NCI-H146 (cell line): ENCODE measurements at regions not wholly inside any gene's neighbourhood (a gene's known extent, or its start where the extent isn't known, plus 50 kb on each side); places are given as distances from the start of the nearest gene placed in this dataset.

Experiments
- DNase-seq: peaks from one replicate; lab custom pipeline; 2025; lab: John Stamatoyannopoulos, UW

DNA sequence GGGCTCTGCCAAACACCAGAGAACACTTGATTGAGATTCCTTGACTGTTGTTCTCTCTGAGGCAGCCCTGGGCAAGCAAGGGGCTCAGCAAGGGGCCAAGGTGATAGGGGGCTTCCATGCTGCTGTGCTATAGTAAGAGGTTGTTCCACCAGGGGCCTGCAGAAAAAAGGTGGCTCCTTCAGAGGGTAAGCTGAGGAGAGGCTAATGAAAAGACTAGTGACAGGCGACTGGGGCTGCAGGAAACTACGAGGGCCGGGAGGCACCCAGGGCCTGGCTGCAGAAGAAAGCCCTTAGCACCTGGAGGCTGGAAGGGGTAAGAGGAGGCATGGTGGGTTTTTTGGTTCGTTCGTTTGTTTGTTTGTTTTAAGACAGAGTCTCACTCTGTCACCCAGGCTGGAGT is 88.0 kb upstream of the CTNNA1 start:
- no peak for DNase-seq

DNA sequence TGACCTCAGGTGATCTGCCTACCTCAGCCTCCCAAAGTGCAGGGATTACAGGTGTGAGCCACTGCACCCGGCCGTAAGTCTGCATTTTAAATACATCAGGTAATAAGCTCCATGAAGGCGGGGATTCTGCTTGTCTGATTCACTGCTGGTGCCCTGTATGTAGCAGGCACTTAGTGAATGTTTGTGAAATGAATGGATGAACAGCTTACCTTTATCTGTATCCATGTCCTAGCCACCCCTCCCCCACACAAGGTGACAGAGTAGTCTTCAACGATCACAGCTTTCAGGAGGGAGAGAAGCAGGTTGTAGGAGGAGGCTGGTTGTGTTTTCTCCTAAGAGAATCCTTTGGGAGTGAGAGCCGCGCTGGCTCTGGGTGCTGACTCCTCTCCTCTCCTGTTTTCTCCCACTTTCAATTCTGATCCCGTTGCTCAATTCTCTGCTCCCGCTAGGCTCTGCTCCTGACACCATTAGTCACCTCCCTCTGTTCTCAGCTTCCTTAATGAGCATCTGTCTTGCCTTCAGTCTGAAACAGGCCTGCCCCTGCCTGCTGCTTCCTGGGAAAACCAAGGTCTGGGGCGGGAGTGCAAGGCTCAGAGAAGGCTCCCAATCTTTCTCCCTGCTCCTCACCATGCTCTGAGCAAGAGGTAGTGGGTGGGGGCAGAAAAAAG is 88.8 kb upstream of the CTNNA1 start:
- DNase-seq: no peak

DNA sequence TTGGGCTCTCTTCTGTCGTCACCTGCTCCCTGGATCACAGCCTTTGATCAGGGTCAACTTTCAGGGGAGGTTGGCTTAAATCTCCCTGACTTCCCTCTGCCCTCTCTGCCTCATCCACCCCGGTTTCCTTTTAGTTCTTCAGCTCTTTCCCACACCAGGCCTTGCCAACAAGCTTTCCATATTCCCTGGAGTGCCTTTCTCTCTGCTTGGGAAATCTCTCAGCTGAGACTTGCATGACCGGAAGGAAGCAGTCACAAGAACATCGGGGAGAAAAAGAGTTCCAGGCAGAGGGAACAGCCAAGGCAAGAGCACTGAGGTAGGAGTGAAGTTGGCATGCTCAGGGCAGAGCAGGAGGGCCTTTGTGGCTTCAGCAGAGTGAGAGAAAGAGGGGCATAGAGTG is 88.4 kb upstream of the HSPA9 start:
- DNase-seq: no peak

DNA sequence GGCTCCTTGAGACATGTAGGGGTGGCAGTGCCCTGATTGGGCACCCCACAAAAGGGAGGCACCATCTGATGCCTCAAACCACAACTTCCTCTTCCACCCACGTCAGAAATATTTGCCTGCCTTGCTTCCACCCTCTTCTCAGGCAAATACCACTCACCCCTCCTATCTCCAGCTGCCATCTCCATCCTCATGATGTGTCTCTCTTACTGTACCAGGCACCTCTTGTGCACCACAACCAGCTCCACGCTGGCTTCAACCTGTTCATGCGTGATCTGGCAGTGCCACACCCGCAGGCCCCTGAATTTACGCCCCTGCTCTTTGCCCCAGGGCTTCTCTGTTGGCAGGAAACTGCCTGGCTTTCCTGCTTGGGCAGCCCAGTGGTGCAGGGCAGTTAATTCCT is 87.8 kb upstream of the HSPA9 start:
- DNase-seq: no peak

DNA sequence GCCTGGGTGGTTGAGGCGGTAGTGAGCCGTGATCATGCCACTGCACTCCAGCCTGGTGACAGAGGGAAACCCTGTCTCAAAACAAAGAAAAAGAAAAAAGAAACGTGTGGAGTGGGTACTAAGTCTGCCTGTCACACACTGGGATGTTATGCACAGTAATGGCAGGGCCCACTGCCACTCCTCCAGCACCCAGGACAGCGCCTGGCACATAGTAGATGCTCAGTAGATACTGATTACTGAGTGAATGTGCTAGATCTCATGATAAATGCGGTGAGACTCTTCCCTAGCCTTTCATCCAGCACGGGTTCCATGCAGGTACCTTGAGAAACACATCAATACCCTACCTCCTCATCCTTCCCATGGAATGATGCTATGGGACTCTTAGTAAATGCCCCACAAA is 87.4 kb upstream of the HSPA9 start:
- no peak for DNase-seq

DNA sequence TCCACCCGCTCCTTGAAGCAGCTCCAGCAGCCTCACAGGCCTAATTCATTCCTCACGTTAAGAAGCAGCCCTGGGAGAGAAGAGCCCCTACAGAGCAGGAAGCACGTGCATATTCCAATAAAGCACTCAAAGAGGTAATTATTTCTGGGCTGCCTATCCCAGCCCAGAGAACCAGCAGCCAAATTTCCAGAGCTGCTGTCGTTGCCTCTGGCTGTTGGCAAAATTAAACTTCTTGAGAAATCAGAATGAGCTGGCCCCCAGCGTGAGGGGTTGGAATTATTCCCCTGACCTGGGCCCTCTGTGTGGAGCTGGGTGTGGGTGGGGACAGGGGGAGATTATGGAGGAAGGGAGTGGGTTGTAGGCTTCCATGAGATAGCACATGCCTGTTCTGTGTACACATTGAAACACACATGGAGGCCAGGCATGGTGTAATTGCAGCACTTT is 86.8 kb upstream of the HSPA9 start:
- peak; percentile 12 for DNase-seq

DNA sequence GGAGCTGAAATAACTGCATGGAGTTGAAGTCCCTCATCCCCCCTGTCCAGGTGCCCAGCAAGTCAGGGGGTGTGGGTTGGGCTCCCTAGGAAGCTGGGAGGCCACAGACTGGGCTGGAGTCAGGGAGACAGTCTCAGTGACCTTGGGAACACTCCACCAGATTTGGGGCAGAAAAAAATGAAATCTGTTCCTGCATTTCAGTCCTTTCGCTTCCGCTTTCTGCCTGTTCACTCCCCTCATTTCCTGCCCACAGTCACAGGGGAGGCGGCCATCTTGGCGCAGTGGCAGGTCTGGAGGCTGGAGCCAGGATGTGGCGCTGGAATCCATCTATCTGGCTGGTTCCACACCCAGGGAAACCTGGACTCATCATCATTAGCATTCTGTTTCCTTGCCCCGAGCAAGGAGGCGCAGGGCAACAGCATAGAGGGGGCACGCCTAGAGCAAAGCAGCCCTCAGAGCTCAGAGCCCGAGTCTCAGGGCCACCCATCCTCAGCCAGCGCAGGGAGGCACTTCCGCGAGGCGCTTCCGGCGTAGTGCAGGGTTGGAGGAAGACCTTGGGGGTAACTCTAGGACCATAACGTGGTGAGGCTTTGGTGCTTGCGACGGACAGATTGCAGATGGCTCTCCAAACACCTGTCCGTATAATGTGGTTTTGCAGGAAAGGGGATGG is 86.2 kb upstream of the HSPA9 start:
- no peak for DNase-seq

DNA sequence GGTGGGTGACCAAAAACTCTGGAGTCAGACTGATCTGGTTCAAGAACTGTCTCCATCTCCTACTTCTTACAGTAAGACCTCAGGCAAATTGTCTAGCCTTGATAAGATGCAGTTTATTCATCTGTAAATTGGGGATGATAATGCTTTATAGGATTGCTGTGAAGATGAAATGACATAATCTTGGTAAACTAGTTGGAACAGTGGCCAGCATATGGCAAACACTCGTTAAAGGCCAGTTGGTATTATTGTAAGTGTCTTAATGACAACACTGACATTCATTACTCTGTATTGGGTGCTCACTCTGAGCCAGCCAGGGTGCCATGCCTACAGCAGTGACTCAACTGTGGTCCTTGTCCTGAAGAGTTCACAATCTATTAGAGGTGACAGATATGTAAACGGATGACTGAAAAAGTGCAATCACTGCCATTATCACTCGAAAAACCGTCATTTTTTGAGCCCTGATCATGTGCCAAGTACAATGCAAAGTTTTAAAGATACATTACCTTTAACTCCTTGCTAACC is 84.9 kb upstream of the HSPA9 start:
- DNase-seq: no peak

DNA sequence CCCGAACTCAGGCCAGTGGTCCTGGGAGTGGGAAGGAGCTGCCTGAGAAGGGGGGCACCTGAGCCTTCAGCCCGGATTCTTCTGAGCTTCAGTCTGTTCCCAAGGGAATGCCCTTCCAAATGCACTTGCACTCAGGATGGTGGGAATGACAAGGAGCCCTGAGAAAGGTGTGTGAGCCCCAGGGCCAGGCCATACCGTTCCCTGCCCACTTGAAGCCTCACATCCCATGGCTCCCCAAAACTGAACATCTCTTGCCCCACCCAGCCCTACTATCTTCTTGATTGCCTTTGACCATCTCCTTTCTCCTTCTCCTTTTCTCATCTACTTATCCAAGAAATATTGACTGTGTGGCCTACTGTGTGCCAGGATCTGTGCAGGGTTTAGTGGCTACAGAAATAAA is 84.4 kb upstream of the HSPA9 start:
- DNase-seq: no peak

DNA sequence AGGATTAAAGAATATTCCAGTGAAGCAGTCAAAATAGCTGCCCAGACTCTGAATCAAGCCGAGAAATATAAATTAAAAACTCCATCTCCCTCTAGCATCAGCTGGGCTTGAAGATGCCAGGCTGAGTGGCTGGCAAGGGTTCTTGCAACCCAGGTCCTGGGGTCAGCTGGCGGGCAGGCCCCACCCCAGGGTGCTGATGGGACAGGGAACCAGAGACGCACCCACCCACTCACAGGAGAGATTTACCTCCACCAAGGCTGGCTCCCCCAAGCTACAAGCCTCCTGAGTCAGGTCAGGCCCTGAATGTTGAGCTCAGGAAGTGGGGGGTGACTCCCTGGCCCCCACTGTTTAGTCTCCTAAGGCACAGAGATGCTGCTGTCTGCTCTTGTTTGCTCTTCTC is 83.9 kb upstream of the HSPA9 start:
- DNase-seq: no peak

DNA sequence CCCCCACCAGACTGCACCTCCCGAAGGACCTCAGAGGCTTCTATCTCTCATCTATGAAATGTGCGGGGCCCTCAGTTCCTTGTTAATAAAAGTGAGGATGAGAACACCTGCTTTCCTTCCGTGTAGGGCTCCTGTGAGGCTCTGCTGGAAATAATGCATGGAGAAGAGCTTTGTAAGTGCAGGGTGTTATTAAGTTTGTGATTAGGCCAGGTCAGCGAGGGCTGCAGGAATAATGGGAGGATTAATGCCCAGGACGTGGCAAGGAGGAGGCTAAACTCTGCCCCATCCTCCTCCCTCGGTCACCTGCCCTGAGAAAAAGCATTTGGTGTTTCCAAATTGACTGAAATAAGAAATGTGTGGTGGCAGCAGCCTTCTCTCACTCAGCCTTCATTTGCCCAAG is 83.5 kb upstream of the HSPA9 start:
- peak; percentile 37 for DNase-seq

DNA sequence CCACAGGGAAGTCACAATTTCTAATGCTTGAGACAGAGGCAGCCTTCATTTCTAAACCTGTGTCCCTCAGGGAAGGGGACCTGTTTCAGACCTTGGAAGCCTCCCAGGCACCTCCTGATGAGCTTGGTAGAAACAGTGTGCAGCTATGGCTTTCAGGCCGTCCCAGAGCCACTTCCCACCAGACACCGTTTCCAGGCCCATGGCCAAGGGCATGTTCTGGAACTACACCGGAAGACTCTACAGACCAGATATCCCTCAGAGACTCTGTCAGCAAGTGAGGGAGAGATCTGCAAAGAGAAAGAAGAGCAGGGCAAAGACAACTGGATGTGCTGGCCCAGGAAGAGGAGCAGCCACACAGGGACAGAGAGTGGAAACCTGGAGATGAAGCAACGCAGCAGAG is 82.2 kb upstream of the HSPA9 start:
- no peak for DNase-seq

DNA sequence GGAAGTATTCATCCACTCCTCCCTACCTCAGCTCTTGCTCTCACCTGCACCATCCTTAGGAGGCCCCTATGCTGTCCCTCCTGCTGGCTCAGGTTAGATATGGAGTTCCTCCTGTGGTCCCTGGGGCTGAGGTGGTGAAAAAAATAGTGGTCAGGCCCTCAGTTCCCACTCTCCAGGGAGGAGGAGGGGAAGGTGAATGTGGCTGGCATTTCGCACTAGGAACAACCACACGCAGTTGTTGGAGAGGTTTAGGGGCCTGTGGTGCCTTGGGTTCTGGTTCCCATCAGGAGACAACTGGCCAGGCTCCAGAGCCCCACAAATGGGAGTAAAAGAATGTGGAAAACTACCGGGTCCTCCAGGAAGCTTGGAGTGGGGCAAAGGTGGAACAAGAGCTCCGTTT is 81.7 kb upstream of the HSPA9 start:
- no peak for DNase-seq

DNA sequence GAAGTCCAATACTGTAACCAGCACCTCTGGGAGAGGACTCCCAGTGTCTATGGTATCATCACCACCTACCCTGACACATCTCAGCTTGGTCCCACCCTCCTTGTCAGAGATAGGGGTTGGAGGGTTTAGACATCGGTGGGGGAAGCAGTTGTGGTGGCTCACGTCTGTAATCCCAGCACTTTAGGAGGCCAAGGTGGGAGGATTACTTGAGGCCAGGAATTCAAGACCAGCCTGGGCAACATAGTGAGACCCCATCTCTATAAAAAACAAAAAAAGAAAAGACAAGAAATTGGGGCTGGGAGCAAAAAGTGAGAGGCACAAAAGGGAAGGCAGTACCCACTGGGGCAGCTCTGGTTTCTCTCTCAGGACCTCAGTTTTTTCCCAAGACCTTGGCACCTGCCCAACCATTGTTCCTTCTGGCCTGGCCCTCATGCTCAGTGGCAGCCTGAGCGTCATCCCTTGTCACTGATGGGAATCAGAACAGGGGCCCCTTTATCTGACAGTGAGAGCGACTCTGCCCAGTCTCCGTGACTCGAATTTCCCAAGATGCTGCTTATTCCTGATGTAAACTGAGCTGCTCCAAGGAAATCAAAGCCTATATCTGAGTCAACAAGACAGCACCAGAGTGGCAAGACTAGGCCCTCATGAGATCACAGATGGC is 80.5 kb upstream of the HSPA9 start:
- no peak for DNase-seq

DNA sequence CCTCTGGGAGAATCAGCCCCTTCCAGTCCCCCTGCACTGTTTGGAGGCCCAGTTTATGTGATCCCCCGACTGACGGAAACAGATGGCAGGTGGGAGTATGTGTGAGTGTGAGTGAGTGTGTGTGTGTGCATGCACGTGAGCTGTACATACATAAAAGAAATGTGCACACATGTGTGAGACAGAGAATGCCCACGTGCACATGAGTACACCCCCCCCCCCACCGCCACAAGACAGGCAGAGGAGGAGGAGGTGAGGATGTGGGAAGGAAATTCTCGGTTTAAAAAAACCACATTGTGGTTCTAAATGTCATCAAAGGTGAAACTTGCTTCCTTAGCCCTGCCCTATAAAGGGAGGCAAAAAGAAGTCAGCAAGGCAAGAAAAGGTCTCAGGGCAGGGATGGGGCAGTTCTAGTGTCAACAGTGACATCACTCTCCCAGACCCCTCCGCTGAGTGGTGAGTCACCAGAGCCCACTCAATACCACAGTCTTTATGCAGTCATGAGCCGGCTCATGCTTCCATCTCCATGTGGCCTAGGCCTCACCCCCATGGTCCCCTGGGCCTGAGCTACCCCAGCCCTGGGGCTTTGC is 79.2 kb upstream of the HSPA9 start:
- no peak for DNase-seq

DNA sequence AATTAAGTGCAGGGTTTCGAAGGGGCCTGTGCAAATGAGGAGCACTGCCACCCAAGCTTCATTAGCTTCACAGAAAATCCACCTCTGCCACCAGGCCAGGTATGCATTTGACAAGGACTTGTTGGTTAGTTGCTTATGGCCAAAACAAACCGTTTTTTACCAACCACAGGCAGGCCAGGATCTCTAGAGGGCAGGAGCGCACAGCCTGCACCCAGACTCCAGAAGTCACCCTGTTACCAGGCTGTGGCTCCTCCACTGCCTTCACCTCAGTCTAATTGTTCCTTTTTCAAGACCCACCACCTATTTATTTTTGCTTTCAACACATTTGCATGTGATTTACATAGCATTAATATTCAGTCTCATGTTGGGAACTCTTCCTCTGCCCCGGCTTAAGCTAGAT is 78.3 kb upstream of the HSPA9 start:
- DNase-seq: peak; percentile 19

DNA sequence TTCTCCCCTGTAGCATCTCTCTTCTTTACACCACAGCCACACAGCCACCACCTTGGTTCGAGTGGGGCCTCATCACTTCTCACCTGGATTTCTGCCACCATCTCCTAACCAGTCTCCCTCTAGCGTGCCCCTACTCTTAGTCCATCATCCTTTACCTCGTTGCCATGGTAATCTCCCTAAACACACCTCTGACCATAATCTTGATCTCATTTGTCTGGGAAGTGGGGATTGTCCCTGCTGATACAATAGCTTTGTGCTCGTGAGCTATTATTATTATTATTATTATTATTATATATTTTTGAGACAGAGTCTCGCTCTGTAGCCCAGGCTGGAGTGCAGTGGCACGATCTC is 76.5 kb upstream of the HSPA9 start:
- DNase-seq: no peak

DNA sequence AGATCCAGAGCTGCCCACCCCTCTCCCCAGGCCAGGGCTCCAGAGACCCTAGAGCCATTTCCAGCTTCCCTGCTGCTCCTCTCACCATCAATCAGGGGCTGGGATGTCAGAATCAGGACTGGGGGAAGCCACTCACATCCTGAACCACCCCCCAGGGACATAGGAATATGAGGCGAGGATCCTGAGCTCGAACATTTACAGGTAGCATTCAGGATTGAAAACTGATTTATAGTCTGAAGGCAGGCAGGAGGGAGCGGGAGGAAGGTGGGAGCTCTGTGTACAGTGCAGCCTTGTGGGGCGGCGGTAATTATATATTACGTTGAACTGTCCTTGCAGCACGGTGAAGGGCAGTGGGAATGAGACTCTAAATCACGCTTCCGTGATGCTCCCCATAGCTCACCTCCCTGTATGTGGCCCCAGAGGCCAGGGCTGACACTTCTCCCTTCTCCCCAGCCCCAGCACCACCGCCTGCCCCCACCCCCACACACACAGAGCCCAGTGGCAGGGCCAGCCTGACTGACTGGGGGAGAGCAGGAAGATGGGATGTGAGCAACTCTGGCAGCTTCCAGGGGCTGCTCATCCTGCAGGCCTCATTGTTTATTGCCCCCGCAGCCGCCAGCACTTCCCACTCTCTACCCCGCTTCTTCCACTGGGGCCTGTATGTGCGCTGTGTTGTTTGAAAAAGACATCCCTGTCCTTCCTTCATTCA is 76.0 kb upstream of the HSPA9 start:
- no peak for DNase-seq

DNA sequence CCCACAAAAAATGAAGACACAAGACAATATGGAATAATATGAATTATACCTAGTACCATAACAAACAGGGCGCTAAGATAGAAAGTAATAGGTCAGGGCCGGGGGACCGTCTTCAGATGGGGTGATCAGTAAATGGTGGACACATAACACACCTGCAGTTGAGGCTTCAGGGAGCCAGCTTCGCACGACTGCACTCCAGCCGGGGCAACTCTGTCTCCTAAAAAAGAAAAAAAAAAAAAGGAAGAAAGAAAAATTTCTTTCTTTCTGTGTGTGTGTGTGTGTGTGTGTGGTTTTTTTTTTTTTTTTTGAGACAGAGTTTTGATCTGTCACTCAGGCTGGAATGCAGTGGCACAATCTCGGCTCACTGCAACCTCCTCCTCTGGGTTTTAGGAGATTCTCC is 75.0 kb upstream of the HSPA9 start:
- DNase-seq: no peak

DNA sequence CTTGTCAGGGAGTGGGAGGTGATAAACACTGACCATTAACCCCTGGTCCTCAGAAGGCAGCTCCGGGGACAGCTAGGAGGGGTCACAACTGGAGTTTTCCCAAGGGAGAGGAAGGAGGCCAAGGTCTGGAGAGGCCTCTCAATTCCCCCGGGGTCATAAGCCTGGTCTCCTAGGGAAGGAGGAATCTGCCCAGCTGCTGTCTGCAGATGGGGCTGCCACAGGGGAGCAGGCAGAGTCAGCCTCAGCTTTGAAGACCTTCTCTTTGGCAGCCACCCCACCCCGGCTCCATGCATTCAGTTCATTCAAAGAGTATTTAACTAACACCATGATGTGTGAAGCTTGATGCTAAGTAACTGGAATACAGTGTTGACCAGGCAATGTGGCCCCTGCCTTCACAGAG is 74.6 kb upstream of the HSPA9 start:
- DNase-seq: no peak

DNA sequence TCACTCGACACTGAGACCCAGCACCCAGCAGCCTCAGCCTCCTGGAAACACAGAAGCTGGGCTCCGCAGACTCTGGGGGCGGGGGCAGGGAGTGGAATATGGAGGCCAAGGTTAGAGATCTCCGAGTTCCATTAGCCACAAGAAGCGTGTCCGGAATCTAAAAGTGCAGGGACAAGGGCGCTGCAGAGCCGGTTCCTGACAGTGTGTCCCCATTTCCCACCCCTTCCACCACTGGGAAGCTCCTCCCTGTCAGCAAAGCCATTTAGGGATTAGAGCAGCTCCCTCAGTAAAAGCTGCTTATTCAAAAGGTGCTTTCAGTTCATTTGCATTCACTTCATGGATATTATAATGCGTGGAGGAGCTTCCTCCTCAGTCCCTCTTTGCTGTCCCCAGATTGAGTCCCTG is 74.1 kb upstream of the HSPA9 start:
- DNase-seq: no peak

DNA sequence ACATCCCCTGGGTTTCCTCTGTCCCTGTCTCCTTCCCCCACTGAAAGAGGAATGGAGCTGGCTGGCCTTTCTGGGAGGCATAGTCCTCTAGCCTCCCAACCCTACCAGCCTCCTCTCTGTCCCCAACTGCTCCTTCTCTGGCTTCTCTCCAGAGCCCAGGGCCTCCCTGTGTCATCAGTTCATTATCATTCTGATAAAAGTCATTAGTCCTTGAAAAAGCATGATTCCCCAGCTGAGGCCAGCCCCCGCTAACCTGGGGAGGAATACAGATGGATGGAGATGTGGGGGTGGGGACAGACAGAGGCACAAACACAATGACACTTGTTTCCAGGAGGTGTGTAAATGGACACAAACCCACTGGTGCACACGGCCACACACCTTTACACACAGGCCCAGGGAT is 73.6 kb upstream of the HSPA9 start:
- no peak for DNase-seq
